Osteocyte (in vitro differentiated cells): ENCODE measurements at regions not wholly inside any gene's neighbourhood (a gene's known extent, or its start where the extent isn't known, plus 50 kb on each side); places are given as distances from the start of the nearest gene placed in this dataset.

Experiments
- DNase-seq: peaks from one replicate; pipeline ENCODE4 v3.0.0; 2021; ENCODE audit warnings: mixed read lengths; ENCODE audit not compliant: unreplicated experiment; ENCODE audit errors: extremely low spot score
- H3K27ac Mint-ChIP-seq: one replicate; pipeline ENCODE4 v1.8.0; 2021; ENCODE audit warnings: mild to moderate bottlenecking, mixed read lengths; ENCODE audit not compliant: unreplicated experiment
- H3K27me3 Mint-ChIP-seq: one replicate; pipeline ENCODE4 v1.8.0; 2021; ENCODE audit warnings: mixed read lengths; ENCODE audit not compliant: unreplicated experiment
- H3K36me3 Mint-ChIP-seq: one replicate; pipeline ENCODE4 v1.8.0; 2021; ENCODE audit warnings: mixed read lengths; ENCODE audit not compliant: unreplicated experiment
- H3K4me1 Mint-ChIP-seq: one replicate; pipeline ENCODE4 v1.8.0; 2021; ENCODE audit warnings: mixed read lengths; ENCODE audit not compliant: unreplicated experiment
- H3K4me3 Mint-ChIP-seq: one replicate; pipeline ENCODE4 v1.8.0; 2021; ENCODE audit warnings: mild to moderate bottlenecking, moderate library complexity, mixed read lengths; ENCODE audit not compliant: unreplicated experiment
- H3K9me3 Mint-ChIP-seq: one replicate; pipeline ENCODE4 v1.8.0; 2021; ENCODE audit warnings: mixed read lengths; ENCODE audit not compliant: unreplicated experiment
- CTCF ChIP-seq: fragments of 200-600 bp; sonication (generic); IDR thresholded peaks from 2 replicates; pipeline ENCODE4 v1.5.0; 2021; ENCODE audit warnings: antibody characterized with exemption, mild to moderate bottlenecking, moderate library complexity

GRCh38 chr12:67820694-67821093 is 168.6 kb upstream of the IFNG-AS1 start:
- no peak overlapping the region for H3K4me3 Mint-ChIP-seq
- no peak for TF ChIP-seq CTCF
- H3K9me3 Mint-ChIP-seq, result peaks cover 8% of the 10 kb centered on the region
- no peaks in the 10 kb centered on the region for H3K4me1 Mint-ChIP-seq
- H3K27me3 Mint-ChIP-seq, result no peaks in the 10 kb centered on the region
- H3K27ac Mint-ChIP-seq, result no peak overlapping the region
- DNase-seq, result no peak
- peaks cover 3% of the 10 kb centered on the region for H3K36me3 Mint-ChIP-seq

GRCh38 chr12:67822826-67823225 is 166.4 kb upstream of the IFNG-AS1 start:
- Mint-ChIP-seq H3K27me3 (no peaks in the 10 kb centered on the region), H3K36me3 (no peaks in the 10 kb centered on the region), H3K4me1 (peaks cover 11% of the 10 kb centered on the region), H3K27ac (no peak overlapping the region), H3K9me3 (no peaks in the 10 kb centered on the region), H3K4me3 (no peak overlapping the region)
- TF ChIP-seq CTCF, result no peak
- no peak for DNase-seq

- Mint-ChIP-seq H3K36me3 (no peaks in the 10 kb centered on the region), H3K9me3 (no peaks in the 10 kb centered on the region), H3K27me3 (no peaks in the 10 kb centered on the region), H3K4me3 (no peak overlapping the region), H3K4me1 (peaks cover 24% of the 10 kb centered on the region), H3K27ac (no peak overlapping the region)
- TF ChIP-seq CTCF, result no peak
- DNase-seq, result no peak
Measured at GRCh38 chr12:67826148-67826547, 163.1 kb upstream of the IFNG-AS1 start.

- peak overlapping the region; percentile 68 for H3K4me3 Mint-ChIP-seq
- H3K27ac Mint-ChIP-seq, result peak overlapping the region; percentile 94
- peaks cover 24% of the 10 kb centered on the region for H3K4me1 Mint-ChIP-seq
- H3K27me3 Mint-ChIP-seq, result no peaks in the 10 kb centered on the region
- no peak for TF ChIP-seq CTCF
- no peaks in the 10 kb centered on the region for H3K36me3 Mint-ChIP-seq
- DNase-seq, result no peak
- no peaks in the 10 kb centered on the region for H3K9me3 Mint-ChIP-seq
Measured at GRCh38 chr12:67826946-67827720, 162.1 kb upstream of the IFNG-AS1 start.

- H3K27ac Mint-ChIP-seq, result peak overlapping the region; percentile 94
- no peaks in the 10 kb centered on the region for H3K9me3 Mint-ChIP-seq
- no peak for DNase-seq
Measured at GRCh38 chr12:67827820-67828383, 161.3 kb upstream of the IFNG-AS1 start.

More at GRCh38 chr12:67827820-67828383, 161.3 kb upstream of the IFNG-AS1 start:
- Mint-ChIP-seq H3K27me3 (no peaks in the 10 kb centered on the region), H3K36me3 (no peaks in the 10 kb centered on the region), H3K4me3 (peak overlapping the region; percentile 68), H3K4me1 (peaks cover 24% of the 10 kb centered on the region)
- TF ChIP-seq CTCF, result no peak
